ENCODE measurements at regions not wholly inside any gene's neighbourhood (a gene's known extent, or its start where the extent isn't known, plus 50 kb on each side); places are given as distances from the start of the nearest gene placed in this dataset.

GRCh38 chr9:16271967-16272366, 598.5 kb downstream of the BNC2 start:
- TF ChIP-seq CTCF (IDR thresholded peaks at IDR 0.05) = no peak
- TF ChIP-seq ZFX (IDR thresholded peaks at IDR 0.05; ENCODE audit: borderline replicate concordance) = no peak

All from 22Rv1 (cell line).